Fibroblast of pulmonary artery (primary cell): ENCODE measurements at regions not wholly inside any gene's neighbourhood (a gene's known extent, or its start where the extent isn't known, plus 50 kb on each side); places are given as distances from the start of the nearest gene placed in this dataset.

Experiments
- DNase-seq: peaks from one replicate; pipeline ENCODE4 v3.0.0-alpha.2; 2010; ENCODE audit warnings: low read depth
- H3K4me3 ChIP-seq: replicated peaks from 2 replicates; pipeline ENCODE4 v1.5.1; 2011; ENCODE audit warnings: low read depth, mild to moderate bottlenecking, control low read depth, low read length, moderate library complexity
- TF ChIP-seq, protein P1 (sequence below): IDR thresholded peaks from 2 replicates; pipeline ENCODE4 v1.5.1; 2011; ENCODE audit warnings: mild to moderate bottlenecking, control low read depth, low read length, inconsistent platforms; ENCODE audit errors: missing control alignments

- TF ChIP-seq, protein P1, sequence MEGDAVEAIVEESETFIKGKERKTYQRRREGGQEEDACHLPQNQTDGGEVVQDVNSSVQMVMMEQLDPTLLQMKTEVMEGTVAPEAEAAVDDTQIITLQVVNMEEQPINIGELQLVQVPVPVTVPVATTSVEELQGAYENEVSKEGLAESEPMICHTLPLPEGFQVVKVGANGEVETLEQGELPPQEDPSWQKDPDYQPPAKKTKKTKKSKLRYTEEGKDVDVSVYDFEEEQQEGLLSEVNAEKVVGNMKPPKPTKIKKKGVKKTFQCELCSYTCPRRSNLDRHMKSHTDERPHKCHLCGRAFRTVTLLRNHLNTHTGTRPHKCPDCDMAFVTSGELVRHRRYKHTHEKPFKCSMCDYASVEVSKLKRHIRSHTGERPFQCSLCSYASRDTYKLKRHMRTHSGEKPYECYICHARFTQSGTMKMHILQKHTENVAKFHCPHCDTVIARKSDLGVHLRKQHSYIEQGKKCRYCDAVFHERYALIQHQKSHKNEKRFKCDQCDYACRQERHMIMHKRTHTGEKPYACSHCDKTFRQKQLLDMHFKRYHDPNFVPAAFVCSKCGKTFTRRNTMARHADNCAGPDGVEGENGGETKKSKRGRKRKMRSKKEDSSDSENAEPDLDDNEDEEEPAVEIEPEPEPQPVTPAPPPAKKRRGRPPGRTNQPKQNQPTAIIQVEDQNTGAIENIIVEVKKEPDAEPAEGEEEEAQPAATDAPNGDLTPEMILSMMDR = no peak
- DNase-seq = no peak
- H3K4me3 ChIP-seq = no peak overlapping the region
These were observed 664.2 kb upstream of the SLC10A2 start for GRCh38 chr13:103730407-103730806.

DNA sequence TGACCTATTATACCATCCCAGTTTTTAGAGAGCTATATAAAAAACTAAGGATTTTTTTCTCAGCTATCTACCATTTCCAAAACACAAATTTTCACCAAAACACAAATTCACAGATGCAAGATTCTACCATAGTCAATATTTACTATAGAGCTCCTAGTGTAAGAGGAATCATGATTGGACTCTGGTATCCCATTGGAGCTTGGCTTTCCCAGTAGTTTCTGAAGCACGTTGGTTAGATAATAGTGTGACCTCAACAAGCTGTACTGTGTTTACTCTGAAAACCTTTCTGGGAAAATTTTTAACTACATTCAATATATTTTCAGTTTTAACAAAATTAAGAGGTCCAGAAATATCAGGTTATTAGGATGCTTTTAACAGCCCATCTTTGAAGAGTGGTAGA, 660.6 kb upstream of the SLC10A2 start:
- TF ChIP-seq, protein P1 = no peak
- DNase-seq = no peak
- H3K4me3 ChIP-seq = no peak overlapping the region

- no peak for DNase-seq
- H3K4me3 ChIP-seq = no peak overlapping the region
- TF ChIP-seq, protein P1 = no peak
These were observed 650.5 kb upstream of the SLC10A2 start for GRCh38 chr13:103716718-103717117.

- TF ChIP-seq, protein P1 = no peak
- DNase-seq = no peak
- H3K4me3 ChIP-seq = no peak overlapping the region
These were observed 649.1 kb upstream of the SLC10A2 start for GRCh38 chr13:103715335-103715734.

- TF ChIP-seq, protein P1 = no peak
- DNase-seq = no peak
These were observed 637.0 kb upstream of the SLC10A2 start for GRCh38 chr13:103703246-103703645.

GRCh38 chr13:103698000-103698399, 631.8 kb upstream of the SLC10A2 start:
- TF ChIP-seq, protein P1 = no peak
- DNase-seq = no peak
- H3K4me3 ChIP-seq = no peak overlapping the region

More at GRCh38 chr13:103703246-103703645, 637.0 kb upstream of the SLC10A2 start:
- no peak overlapping the region for H3K4me3 ChIP-seq

GRCh38 chr13:103695320-103695719, 629.1 kb upstream of the SLC10A2 start:
- DNase-seq = no peak
- TF ChIP-seq, protein P1 = no peak
- H3K4me3 ChIP-seq = no peak overlapping the region
